ENCODE measurements at regions not wholly inside any gene's neighbourhood (a gene's known extent, or its start where the extent isn't known, plus 50 kb on each side); places are given as distances from the start of the nearest gene placed in this dataset.

GRCh38 chr4:55175779-55176231 lies 50.4 kb upstream of the KDR start:
- no peak for DNase-seq

DNA sequence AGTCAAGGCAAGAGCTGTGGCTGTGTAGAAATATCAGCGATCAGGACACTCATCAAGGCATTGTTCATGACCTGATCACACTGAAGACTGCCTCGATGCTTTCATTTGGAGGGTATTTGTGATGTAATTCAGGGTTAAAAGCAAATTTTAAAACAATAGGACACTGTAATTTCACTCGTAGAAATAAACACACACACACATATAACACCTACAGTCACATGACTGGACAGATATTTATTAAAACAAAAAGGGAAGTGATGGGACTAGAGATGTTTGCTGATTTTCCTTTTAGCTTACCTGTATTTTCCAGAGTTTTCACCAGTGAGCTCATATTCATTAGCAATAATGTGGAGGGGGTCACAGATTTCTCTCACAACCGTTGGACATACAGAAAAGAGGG lies 51.1 kb upstream of the KDR start:
- DNase-seq: no peak

DNA sequence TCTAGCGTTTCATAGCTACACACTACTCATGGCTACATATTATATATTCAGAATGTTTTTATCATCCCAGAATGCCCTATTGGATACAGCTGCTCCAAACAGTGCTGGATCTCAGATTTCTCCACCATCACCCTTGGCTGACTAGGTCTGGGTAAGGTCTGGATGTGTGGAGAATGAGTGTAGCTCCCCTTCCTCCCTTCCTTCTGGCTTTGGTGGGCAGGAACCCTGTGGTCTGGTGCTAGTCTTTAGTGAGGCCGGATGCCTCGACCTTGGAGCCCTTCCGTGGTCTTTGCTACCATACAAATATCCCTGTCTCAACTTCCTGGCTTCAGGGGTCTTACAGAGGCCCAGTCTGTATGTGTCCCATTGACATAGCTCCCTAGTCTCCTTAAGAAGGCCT lies 52.1 kb upstream of the KDR start:
- no peak for DNase-seq

DNA sequence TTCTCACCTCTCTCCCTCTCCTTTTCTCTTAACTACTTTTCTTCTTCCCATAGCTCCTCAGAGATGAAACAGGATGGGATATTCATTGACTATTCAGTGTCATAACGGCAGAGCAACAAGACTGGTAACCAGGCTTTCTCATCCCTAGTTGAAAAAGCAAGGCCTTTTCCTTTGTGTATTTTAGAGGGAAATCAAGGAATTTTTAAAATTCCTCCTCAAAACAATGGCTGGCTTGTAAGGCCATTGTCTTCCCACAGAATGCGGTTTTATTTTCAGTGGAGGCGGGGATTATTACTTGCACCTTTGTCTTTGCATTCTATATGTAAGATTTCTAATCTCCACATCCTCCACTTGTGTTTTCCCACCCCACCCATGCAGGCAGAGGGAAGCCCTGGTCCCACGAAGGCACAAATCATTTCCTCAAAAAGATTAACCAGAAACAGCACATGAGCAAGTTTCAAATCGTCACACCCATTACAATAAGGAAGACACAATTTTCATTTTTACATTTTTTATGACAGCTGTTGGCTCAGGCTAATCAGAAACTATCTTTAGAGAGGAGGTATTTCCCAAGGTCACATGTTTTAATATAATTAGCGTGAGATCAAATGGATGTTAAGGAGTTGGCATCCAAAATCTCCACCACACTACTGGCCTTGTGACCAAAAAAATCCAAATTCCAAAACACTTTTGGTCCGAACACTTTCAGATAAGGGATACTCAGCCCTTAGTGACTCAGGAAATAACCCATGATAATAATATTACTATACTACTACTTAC lies 53.0 kb upstream of the KDR start:
- no peak for DNase-seq

- DNase-seq: no peak
Observed at GRCh38 chr4:55181010-55182005, 55.9 kb upstream of the KDR start.

DNA sequence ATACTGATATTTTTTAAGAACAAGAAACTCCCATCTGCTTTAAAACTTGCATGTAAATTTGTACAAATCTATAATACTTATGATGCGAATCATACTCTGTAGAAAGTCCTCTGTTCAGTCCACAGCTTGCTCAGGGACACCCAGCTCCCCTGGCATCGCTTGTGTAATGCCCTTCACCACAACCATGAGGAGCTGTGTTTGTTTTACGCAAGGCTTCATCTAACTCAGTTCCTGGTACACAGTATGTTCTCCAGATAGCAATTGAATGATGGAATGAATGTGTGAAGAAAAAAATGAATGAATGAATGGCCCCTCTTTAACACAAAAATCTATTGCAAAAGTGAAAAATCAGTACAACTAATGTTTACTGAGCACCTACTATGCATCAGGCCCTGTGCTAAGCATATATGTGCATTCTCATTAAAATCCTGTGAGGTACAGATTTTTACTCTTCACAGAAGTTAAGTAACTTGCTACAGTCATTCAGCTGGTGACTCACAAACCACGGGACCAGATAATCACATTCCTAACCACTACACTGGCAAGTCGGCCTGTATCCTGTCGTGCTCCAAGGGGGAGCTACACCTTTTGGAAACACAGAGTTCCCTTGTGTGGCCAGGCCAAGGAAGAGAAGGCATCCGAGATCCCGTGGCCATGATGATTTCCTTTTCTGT lies 58.7 kb upstream of the KDR start:
- no peak for DNase-seq

DNA sequence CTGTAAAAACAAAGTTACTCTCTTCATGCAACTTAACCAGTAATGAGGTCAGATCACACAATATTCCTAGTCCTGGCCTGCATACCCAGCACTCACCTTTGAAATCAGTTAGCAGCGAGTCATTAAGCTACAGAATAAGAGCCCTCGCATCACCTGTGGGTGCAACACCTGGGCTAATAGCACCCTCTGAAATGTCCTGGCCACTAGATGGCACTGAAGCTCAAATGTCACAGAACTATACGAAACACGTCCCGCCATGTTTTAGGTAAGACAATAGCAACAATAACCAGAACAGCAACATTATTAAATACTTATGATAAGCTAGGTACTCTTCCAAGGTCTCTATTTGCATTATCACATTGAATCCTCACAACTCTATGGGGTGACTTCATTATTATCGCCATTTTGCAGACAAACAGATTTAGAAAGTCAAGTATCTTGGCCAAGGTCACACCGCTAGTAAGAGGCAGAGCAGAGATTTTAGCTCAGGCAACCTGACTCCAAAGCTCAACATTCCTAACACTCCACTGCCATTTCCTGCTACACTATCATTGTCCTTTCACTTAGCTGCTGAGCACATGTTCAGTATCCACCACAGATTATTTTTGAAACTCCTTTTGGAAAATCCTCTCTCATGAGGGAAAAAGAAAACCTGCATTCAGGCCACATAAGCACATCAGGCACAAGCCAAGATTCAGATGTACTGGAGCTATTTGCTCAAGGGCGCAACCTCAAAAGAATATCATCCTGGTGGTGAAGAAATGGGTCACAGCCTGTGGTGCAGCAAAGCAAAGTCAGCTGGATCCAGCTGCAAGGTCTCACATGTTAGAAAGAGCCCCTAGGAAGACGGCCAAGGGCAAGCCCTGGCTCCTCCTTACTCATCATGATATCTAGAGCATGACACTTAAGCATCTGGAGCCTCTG lies 59.5 kb upstream of the KDR start:
- DNase-seq: peak; percentile 63

DNA sequence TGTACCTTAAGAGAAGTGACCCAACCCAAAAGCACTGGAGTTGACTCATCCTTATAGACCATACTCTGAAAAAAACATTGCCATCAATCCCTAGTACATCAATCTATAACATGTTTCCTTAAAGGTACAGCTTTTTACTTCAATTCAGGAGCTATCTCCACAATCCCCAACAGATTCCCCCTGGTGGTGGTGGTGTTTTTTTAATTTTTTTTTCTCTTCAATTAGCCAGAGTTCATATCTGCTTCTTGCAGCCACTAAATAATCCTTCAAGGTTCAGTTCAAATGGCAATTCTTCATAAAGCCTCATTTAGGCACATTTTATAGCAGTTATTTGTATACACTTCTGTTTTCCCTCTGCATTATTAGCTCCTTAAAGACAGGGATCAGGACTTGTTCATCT lies 60.7 kb upstream of the KDR start:
- DNase-seq: no peak

GRCh38 chr4:55186700-55187099 lies 61.3 kb upstream of the KDR start:
- no peak for DNase-seq

DNA sequence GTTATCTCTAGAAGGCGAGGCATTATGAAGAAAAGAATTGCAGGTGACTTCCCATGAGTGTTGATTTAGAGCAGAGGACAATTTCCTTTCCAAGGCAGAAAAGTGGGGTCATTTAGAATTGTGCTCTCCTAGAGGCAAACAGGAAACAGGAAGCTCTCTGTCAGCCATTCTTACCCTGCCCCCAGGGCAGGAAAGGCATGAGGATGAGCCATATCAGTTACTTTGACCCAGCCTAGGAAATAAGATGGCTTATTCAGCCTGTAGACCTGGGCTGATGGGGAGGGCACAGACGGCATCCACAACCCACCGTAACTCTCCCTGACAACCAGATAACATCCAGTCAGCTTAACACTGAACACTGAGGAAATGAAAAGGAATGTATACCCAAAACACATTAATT lies 88.8 kb upstream of the KDR start:
- DNase-seq: peak; percentile 4

GRCh38 chr4:55215087-55215486 lies 89.7 kb upstream of the KDR start:
- no peak for DNase-seq

GRCh38 chr4:55216863-55217635 lies 91.7 kb upstream of the KDR start:
- peak; percentile 94 for DNase-seq

GRCh38 chr4:55218041-55218440 lies 92.6 kb upstream of the KDR start:
- no peak for DNase-seq

DNA sequence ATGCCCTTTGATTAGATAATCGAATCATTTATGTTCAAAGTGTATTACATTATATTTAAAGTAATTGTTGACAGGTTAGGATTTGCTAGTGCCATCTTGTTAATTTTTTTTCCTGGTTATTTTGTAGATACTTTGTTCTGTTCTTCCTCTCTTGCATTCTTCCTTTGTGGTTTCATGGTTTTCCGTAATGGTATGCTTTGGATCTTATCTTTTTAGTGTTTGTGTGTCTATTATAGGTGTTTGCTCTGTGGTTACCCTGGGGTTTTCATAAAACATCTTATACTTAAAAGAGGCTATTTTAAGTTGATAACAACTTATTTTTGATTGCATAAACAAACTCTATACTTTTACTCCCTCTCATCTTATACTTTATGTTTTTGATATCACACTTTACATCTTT lies 108.2 kb upstream of the SRD5A3 start:
- no peak for DNase-seq

DNA sequence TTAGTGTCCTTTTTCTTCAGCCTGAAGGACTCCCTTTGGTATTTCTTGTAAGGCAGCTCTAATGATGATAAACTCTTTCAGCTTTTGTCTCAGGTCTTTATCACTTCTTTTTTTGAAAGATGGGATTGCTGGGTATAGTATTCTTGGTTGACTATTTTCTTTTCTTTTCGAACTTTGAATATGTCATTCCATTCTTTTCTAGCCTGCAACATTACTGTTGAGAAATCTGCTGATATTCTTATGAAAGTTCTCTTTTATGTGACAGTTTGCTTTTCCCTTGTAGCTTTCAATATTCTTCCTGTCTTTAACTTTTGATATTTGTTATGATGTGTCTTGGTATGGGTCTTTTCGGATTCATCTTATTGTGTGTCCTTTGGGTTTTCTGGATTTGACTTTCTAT lies 107.6 kb upstream of the SRD5A3 start:
- DNase-seq: no peak

GRCh38 chr4:55241461-55241860 lies 104.6 kb upstream of the SRD5A3 start:
- DNase-seq: no peak

DNA sequence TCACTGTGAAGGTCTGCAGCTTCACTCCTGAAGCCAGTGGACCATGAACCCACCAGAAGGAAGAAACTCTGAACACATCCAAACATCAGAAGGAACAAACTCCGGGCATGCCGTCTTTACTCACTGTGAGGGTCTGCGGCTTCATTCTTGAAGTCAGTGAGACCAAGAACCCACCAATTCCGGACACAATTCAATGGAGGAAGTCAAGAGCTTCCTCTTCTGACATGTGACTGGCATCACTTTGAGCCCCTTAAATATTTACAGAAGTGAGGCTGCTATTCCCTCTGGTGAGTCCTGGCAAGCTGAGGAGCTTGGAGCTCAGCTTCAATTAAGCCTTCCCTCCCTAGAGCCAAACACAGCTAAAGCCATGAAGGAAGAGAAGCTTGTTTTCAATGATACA lies 103.5 kb upstream of the SRD5A3 start:
- DNase-seq: no peak

GRCh38 chr4:55247521-55247920 lies 98.5 kb upstream of the SRD5A3 start:
- DNase-seq: no peak

DNA sequence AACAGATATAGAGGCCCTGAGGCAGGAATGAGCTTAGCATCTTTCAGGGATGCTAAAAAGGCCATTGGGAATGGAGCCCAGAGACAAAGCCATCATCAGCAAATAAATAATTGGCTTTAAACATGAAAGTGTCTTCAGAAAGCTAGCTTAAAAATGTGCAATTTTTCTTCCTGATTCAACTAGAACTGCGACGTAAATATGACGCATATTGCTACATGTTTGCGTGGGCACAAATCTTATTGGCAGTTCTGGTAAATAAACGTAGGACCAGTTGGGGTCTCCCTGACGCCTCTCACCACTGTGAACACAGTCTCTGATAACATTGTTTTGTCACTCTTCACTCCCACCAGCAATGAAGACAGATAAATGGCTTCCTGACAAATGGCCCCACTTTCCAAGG lies 97.3 kb upstream of the SRD5A3 start:
- DNase-seq: no peak

GRCh38 chr4:55249476-55249875 lies 96.6 kb upstream of the SRD5A3 start:
- no peak for DNase-seq

GRCh38 chr4:55251342-55251741 lies 94.7 kb upstream of the SRD5A3 start:
- DNase-seq: peak; percentile 83

Measured in NCI-H82 (cell line).